Sigmoid colon (tissue), 4 donors: ENCODE measurements at regions not wholly inside any gene's neighbourhood (a gene's known extent, or its start where the extent isn't known, plus 50 kb on each side); places are given as distances from the start of the nearest gene placed in this dataset.

Experiments
- EP300 ChIP-seq, 4 donors: sonication (generic); formaldehyde crosslinking; IDR thresholded peaks; one replicate each; pipeline ENCODE4 v1.6.1; 2017; ENCODE audit warnings: antibody characterized with exemption in 4 of 4
- POLR2A ChIP-seq, 2 donors: fragments of 450-650 bp; IDR thresholded peaks; one replicate each; pipeline ENCODE4 v1.6.1; 2016; ENCODE audit warnings: antibody characterized with exemption in 2 of 2, mild to moderate bottlenecking in 2 of 2, moderate library complexity in 2 of 2
- POLR2AphosphoS5 ChIP-seq, 4 donors: sonication (generic); formaldehyde crosslinking; IDR thresholded peaks; one replicate each; pipeline ENCODE4 v1.6.1; 2017; ENCODE audit warnings: antibody characterized with exemption in 4 of 4
- TF ChIP-seq, protein P1 (sequence below), 4 experiments: fragments of 450-650 bp in 3 of 4; fragments of 200-600 bp in 1 of 4; IDR thresholded peaks; one replicate each; pipeline ENCODE4 v1.5.1; 2016 to 2019; ENCODE audit warnings: antibody characterized with exemption in 4 of 4, mild to moderate bottlenecking in 3 of 4, moderate library complexity in 2 of 4

DNA sequence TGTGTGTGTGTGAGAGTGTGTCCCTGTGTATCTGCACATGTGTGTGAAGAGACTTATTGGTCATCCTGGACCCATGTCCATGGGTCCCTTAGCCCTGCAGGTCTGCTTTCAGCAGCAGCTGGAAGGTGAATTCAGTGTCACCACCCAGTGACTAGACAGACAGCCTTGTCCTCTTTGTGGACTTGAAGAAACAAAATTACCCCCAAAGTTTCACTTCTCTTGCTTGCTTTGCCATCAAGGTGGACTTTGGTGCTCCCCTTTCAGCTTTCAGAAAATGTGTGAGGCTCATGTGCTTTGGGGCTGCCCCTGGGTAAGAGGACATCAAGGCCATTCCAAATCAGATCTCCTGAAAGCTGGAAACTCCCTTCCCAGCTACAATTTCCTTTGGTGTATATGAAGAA is 1063.8 kb downstream of the BCL11B start:
- no peak for TF ChIP-seq POLR2AphosphoS5 (IDR thresholded peaks at IDR 0.05)
- no peak for TF ChIP-seq POLR2A (IDR thresholded peaks at IDR 0.05)
- TF ChIP-seq, protein P1, sequence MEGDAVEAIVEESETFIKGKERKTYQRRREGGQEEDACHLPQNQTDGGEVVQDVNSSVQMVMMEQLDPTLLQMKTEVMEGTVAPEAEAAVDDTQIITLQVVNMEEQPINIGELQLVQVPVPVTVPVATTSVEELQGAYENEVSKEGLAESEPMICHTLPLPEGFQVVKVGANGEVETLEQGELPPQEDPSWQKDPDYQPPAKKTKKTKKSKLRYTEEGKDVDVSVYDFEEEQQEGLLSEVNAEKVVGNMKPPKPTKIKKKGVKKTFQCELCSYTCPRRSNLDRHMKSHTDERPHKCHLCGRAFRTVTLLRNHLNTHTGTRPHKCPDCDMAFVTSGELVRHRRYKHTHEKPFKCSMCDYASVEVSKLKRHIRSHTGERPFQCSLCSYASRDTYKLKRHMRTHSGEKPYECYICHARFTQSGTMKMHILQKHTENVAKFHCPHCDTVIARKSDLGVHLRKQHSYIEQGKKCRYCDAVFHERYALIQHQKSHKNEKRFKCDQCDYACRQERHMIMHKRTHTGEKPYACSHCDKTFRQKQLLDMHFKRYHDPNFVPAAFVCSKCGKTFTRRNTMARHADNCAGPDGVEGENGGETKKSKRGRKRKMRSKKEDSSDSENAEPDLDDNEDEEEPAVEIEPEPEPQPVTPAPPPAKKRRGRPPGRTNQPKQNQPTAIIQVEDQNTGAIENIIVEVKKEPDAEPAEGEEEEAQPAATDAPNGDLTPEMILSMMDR (IDR thresholded peaks at IDR 0.05) = no peak
- TF ChIP-seq EP300 (IDR thresholded peaks at IDR 0.05) = no peak
